ENCODE measurements at regions not wholly inside any gene's neighbourhood (a gene's known extent, or its start where the extent isn't known, plus 50 kb on each side); places are given as distances from the start of the nearest gene placed in this dataset.

- no peak overlapping the region for H3K4me2 ChIP-seq (ENCODE audit: control insufficient read depth, insufficient read depth)
- H3K4me1 ChIP-seq (ENCODE audit: control insufficient read depth, insufficient read depth, low read length), result no peaks in the 10 kb centered on the region
- FAIRE-seq (no peak), ATAC-seq (no peak), DNase-seq (ENCODE audit: low read depth, low spot score) (no peak)
- H3K27ac ChIP-seq (ENCODE audit: control insufficient read depth, insufficient read depth), result no peak overlapping the region
- H3K27me3 ChIP-seq (replicated peaks in 1 of 2; ENCODE audit: control insufficient read depth in 2 of 2, insufficient read depth in 2 of 2, low read length in 1 of 2), result no peaks in the 10 kb centered on the region
- ChIA-PET POLR2A (no interaction called here), CTCF (no interaction called here), SMC1A (ENCODE audit: uncharacterized antibody, unreplicated experiment) (no interaction called here), RAD21 (ENCODE audit: unreplicated experiment) (no interaction called here)
- WGBS (ENCODE audit: insufficient coverage, insufficient replicate concordance, low lambda C conversion rate, missing lambda C conversion rate), result 19% methylated on average over 4 of the region's 5 CpGs
- H3K9ac ChIP-seq (ENCODE audit: control insufficient read depth, insufficient read depth, low read length), result no peak overlapping the region
- no peaks in the 10 kb centered on the region for H3K36me3 ChIP-seq (ENCODE audit: control insufficient read depth in 2 of 2, insufficient read depth in 2 of 2, low read length in 1 of 2)
- in situ Hi-C loops (cut with MboI), result no loop called here
- no peaks in the 10 kb centered on the region for H3K9me3 ChIP-seq (replicated peaks; ENCODE audit: control insufficient read depth, insufficient read depth, low read length)
- no peak overlapping the region for H2AFZ ChIP-seq (ENCODE audit: control insufficient read depth, low read depth, low read length)
- intact Hi-C loops (cut with micrococcal nuclease; ENCODE audit: unreplicated experiment), result no loop called here
- BruUV-seq (replicated peaks), result no TSS peak
- no peak overlapping the region for H3K4me3 ChIP-seq
- H4K20me1 ChIP-seq (ENCODE audit: control insufficient read depth, insufficient read depth), result no peaks in the 10 kb centered on the region
- TF ChIP-seq YBX1 (IDR thresholded peaks at IDR 0.05), result no peak
- TF ChIP-seq POLR2AphosphoS5 (IDR thresholded peaks at IDR 0.05; ENCODE audit: low read length), result no peak
- no peak for TF ChIP-seq POLR2A (IDR thresholded peaks at IDR 0.05; ENCODE audit: low read depth, low read length)
- no peak for TF ChIP-seq RELB (IDR thresholded peaks at IDR 0.05; ENCODE audit: low read depth)
- H3K79me2 ChIP-seq (ENCODE audit: control insufficient read depth, insufficient read depth, low read length), result no peaks in the 10 kb centered on the region
Observed at GRCh38 chr3:25306066-25306465, 122.0 kb upstream of the RARB start.

GRCh38 chr3:25306705-25307104, 121.4 kb upstream of the RARB start:
- no peaks in the 10 kb centered on the region for H3K79me2 ChIP-seq (ENCODE audit: control insufficient read depth, insufficient read depth, low read length)
- no peaks in the 10 kb centered on the region for H4K20me1 ChIP-seq (ENCODE audit: control insufficient read depth, insufficient read depth)
- ChIA-PET CTCF (no interaction called here), SMC1A (ENCODE audit: uncharacterized antibody, unreplicated experiment) (no interaction called here), RAD21 (ENCODE audit: unreplicated experiment) (no interaction called here), POLR2A (no interaction called here)
- no peaks in the 10 kb centered on the region for H3K4me1 ChIP-seq (ENCODE audit: control insufficient read depth, insufficient read depth, low read length)
- no peak overlapping the region for H3K4me2 ChIP-seq (ENCODE audit: control insufficient read depth, insufficient read depth)
- intact Hi-C loops (cut with micrococcal nuclease; ENCODE audit: unreplicated experiment), result no loop called here
- no peaks in the 10 kb centered on the region for H3K36me3 ChIP-seq (ENCODE audit: control insufficient read depth in 2 of 2, insufficient read depth in 2 of 2, low read length in 1 of 2)
- in situ Hi-C loops (cut with MboI), result no loop called here
- H3K27ac ChIP-seq (ENCODE audit: control insufficient read depth, insufficient read depth), result no peak overlapping the region
- no peaks in the 10 kb centered on the region for H3K27me3 ChIP-seq (replicated peaks in 1 of 2; ENCODE audit: control insufficient read depth in 2 of 2, insufficient read depth in 2 of 2, low read length in 1 of 2)
- DNase-seq (ENCODE audit: low read depth, low spot score), result no peak
- H2AFZ ChIP-seq (ENCODE audit: control insufficient read depth, low read depth, low read length), result no peak overlapping the region
- H3K4me3 ChIP-seq, result no peak overlapping the region
- H3K9me3 ChIP-seq (replicated peaks; ENCODE audit: control insufficient read depth, insufficient read depth, low read length), result no peaks in the 10 kb centered on the region
- BruUV-seq (replicated peaks), result no TSS peak
- no peak overlapping the region for H3K9ac ChIP-seq (ENCODE audit: control insufficient read depth, insufficient read depth, low read length)
- FAIRE-seq, result no peak
- 2% methylated on average over 2 of the region's 2 CpGs for WGBS (ENCODE audit: insufficient coverage, insufficient replicate concordance, low lambda C conversion rate, missing lambda C conversion rate)
- no peak for ATAC-seq
- TF ChIP-seq MXI1 (IDR thresholded peaks at IDR 0.05; ENCODE audit: low read depth, low read length) (no peak), KDM1A (IDR thresholded peaks at IDR 0.05; ENCODE audit: borderline replicate concordance) (no peak), EGR1 (IDR thresholded peaks at IDR 0.05; ENCODE audit: borderline replicate concordance in 1 of 2, low read depth in 2 of 2, low read length in 2 of 2) (no peak), NR2C2 (IDR thresholded peaks at IDR 0.05; ENCODE audit: borderline replicate concordance, control insufficient read depth, insufficient read length, low read depth) (no peak), ZNF217 (IDR thresholded peaks at IDR 0.05) (no peak), SMARCA5 (IDR thresholded peaks at IDR 0.05) (no peak), SUPT20H (IDR thresholded peaks at IDR 0.05; ENCODE audit: borderline replicate concordance, control insufficient read depth, low read depth, low read length) (no peak), HCFC1 (IDR thresholded peaks at IDR 0.05; ENCODE audit: low read length) (no peak), IRF4 (IDR thresholded peaks at IDR 0.05; ENCODE audit: low read depth, low read length) (no peak)
- TF ChIP-seq, protein P1, sequence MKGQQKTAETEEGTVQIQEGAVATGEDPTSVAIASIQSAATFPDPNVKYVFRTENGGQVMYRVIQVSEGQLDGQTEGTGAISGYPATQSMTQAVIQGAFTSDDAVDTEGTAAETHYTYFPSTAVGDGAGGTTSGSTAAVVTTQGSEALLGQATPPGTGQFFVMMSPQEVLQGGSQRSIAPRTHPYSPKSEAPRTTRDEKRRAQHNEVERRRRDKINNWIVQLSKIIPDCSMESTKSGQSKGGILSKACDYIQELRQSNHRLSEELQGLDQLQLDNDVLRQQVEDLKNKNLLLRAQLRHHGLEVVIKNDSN (IDR thresholded peaks at IDR 0.05; ENCODE audit: borderline replicate concordance, extremely low read length, insufficient read depth, low read depth, low read length), result no peak
- TF ChIP-seq, protein P2, sequence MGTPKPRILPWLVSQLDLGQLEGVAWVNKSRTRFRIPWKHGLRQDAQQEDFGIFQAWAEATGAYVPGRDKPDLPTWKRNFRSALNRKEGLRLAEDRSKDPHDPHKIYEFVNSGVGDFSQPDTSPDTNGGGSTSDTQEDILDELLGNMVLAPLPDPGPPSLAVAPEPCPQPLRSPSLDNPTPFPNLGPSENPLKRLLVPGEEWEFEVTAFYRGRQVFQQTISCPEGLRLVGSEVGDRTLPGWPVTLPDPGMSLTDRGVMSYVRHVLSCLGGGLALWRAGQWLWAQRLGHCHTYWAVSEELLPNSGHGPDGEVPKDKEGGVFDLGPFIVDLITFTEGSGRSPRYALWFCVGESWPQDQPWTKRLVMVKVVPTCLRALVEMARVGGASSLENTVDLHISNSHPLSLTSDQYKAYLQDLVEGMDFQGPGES (IDR thresholded peaks at IDR 0.05), result no peak
- TF ChIP-seq, protein P3, sequence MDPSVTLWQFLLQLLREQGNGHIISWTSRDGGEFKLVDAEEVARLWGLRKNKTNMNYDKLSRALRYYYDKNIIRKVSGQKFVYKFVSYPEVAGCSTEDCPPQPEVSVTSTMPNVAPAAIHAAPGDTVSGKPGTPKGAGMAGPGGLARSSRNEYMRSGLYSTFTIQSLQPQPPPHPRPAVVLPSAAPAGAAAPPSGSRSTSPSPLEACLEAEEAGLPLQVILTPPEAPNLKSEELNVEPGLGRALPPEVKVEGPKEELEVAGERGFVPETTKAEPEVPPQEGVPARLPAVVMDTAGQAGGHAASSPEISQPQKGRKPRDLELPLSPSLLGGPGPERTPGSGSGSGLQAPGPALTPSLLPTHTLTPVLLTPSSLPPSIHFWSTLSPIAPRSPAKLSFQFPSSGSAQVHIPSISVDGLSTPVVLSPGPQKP (IDR thresholded peaks at IDR 0.05; ENCODE audit: low read depth, low read length), result no peak

Measured in GM12878 (cell line).